CD14-positive monocyte (primary cell): ENCODE measurements at regions not wholly inside any gene's neighbourhood (a gene's known extent, or its start where the extent isn't known, plus 50 kb on each side); places are given as distances from the start of the nearest gene placed in this dataset.

Experiments
- DNase-seq, 3 donors: peaks; one replicate each; pipeline ENCODE4 v3.0.0-alpha.2; 2011 to 2022
- H2AFZ ChIP-seq: 2 replicates; pipeline ENCODE4 v1.6.0; 2012; ENCODE audit warnings: mild to moderate bottlenecking, low read depth, low read length, inconsistent platforms; ENCODE audit not compliant: insufficient read depth, poor library complexity, severe bottlenecking
- H3K27ac ChIP-seq, 2 donors: 1 replicate in 1 of 2; 2 replicates in 1 of 2; pipeline ENCODE4 v1.5.1; 2012 to 2013; ENCODE audit warnings: low read length in 2 of 2, control low read depth in 1 of 2, inconsistent platforms in 1 of 2, low read depth in 1 of 2, mild to moderate bottlenecking in 1 of 2
- H3K27me3 ChIP-seq, 2 donors: one replicate each; pipeline versions ENCODE4 v1.6.0 to v1.6.1; 2011 to 2013; ENCODE audit warnings: low read length in 2 of 2; ENCODE audit not compliant: control insufficient read depth in 2 of 2, insufficient read depth in 2 of 2
- H3K36me3 ChIP-seq, 2 donors: replicated peaks in 1 of 2; 1 replicate in 1 of 2; 2 replicates in 1 of 2; pipeline versions ENCODE4 v1.5.1 to v1.6.1; 2012 to 2013; ENCODE audit warnings: low read length in 2 of 2, control low read depth in 1 of 2, inconsistent platforms in 1 of 2, mild to moderate bottlenecking in 1 of 2; ENCODE audit not compliant: insufficient read depth in 2 of 2, control insufficient read depth in 1 of 2
- H3K4me1 ChIP-seq, 2 donors: 1 replicate in 1 of 2; 2 replicates in 1 of 2; pipeline versions ENCODE4 v1.5.1 to v1.6.1; 2012 to 2013; ENCODE audit warnings: low read length in 2 of 2, control low read depth in 1 of 2, inconsistent platforms in 1 of 2, mild to moderate bottlenecking in 1 of 2, moderate library complexity in 1 of 2; ENCODE audit not compliant: insufficient read depth in 2 of 2, control insufficient read depth in 1 of 2
- H3K4me2 ChIP-seq: replicated peaks from 2 replicates; pipeline ENCODE3; 2012; ENCODE audit warnings: low read length, moderate library complexity, mild to moderate bottlenecking; ENCODE audit not compliant: poor library complexity, severe bottlenecking; ENCODE audit errors: extremely low read depth
- H3K4me3 ChIP-seq, 3 experiments: fragments of 200-600 bp in 1 of 3; sonication (generic) in 1 of 3; replicated peaks in 1 of 3; 1 replicate in 2 of 3; 2 replicates in 1 of 3; pipeline ENCODE4 v1.5.1; 2011 to 2013; ENCODE audit warnings: low read length in 3 of 3, mild to moderate bottlenecking in 3 of 3, control low read depth in 2 of 3, low read depth in 2 of 3, inconsistent platforms in 1 of 3, moderate library complexity in 1 of 3
- H3K79me2 ChIP-seq: 2 replicates; pipeline ENCODE4 v1.6.0; 2012; ENCODE audit warnings: mild to moderate bottlenecking, control low read depth, inconsistent platforms, low read length, moderate library complexity; ENCODE audit not compliant: insufficient read depth
- H3K9ac ChIP-seq: 2 replicates; pipeline ENCODE4 v1.6.0; 2017; ENCODE audit warnings: low read length, mild to moderate bottlenecking; ENCODE audit not compliant: insufficient read depth, poor library complexity, severe bottlenecking
- H3K9me3 ChIP-seq, 2 donors: replicated peaks in 1 of 2; 1 replicate in 1 of 2; 2 replicates in 1 of 2; pipeline versions ENCODE4 v1.5.1 to v1.6.1; 2012 to 2013; ENCODE audit warnings: low read length in 2 of 2, control low read depth in 1 of 2; ENCODE audit not compliant: control insufficient read depth in 1 of 2, insufficient read depth in 1 of 2
- H4K20me1 ChIP-seq: 2 replicates; pipeline ENCODE4 v1.6.0; 2012; ENCODE audit warnings: mild to moderate bottlenecking, low read length, control low read depth, moderate library complexity; ENCODE audit not compliant: insufficient read depth
- H3K27ac Mint-ChIP-seq, 7 donors: one replicate each; pipeline ENCODE4 v1.8.0; 2020; ENCODE audit warnings: mild to moderate bottlenecking in 7 of 7, mixed read lengths in 7 of 7, moderate library complexity in 6 of 7, inconsistent platforms in 2 of 7
- H3K27me3 Mint-ChIP-seq, 3 donors: one replicate each; pipeline ENCODE4 v1.8.0; 2021 to 2022; ENCODE audit warnings: low read depth in 3 of 3, mild to moderate bottlenecking in 3 of 3, mixed read lengths in 3 of 3, moderate library complexity in 3 of 3, inconsistent platforms in 1 of 3
- H3K36me3 Mint-ChIP-seq, 2 donors: one replicate each; pipeline ENCODE4 v1.8.0; 2020; ENCODE audit warnings: mixed read lengths in 2 of 2, inconsistent platforms in 1 of 2, mild to moderate bottlenecking in 1 of 2
- H3K4me1 Mint-ChIP-seq: one replicate; pipeline ENCODE4 v1.8.0; 2020; ENCODE audit warnings: mild to moderate bottlenecking, mixed read lengths
- H3K4me3 Mint-ChIP-seq, 2 donors: one replicate each; pipeline ENCODE4 v1.8.0; 2020; ENCODE audit warnings: mild to moderate bottlenecking in 2 of 2, mixed read lengths in 2 of 2, moderate library complexity in 1 of 2
- H3K9me3 Mint-ChIP-seq, 7 donors: one replicate each; pipeline ENCODE4 v1.8.0; 2020 to 2022; ENCODE audit warnings: mixed read lengths in 7 of 7, mild to moderate bottlenecking in 6 of 7, moderate library complexity in 6 of 7, inconsistent platforms in 2 of 7
- WGBS: methylation state at CpG from one replicate; pipeline ENCODE4 v1.1.5; 2013; ENCODE audit warnings: missing lambda C conversion rate; ENCODE audit not compliant: insufficient coverage; 5-methylcytosine and 5-hydroxymethylcytosine counted together
- intact Hi-C, 2 donors: fragments of 100-400 bp; cut with micrococcal nuclease; formaldehyde crosslinking; loops; one replicate each; pipeline versions ENCODE4 v1.15.0 to v1.15.1; 2023
- TF ChIP-seq, protein P1 (sequence below): fragments of 200-600 bp; IDR thresholded peaks from one replicate; pipeline ENCODE4 v1.8.0; 2022; ENCODE audit warnings: antibody characterized with exemption, mild to moderate bottlenecking

DNA sequence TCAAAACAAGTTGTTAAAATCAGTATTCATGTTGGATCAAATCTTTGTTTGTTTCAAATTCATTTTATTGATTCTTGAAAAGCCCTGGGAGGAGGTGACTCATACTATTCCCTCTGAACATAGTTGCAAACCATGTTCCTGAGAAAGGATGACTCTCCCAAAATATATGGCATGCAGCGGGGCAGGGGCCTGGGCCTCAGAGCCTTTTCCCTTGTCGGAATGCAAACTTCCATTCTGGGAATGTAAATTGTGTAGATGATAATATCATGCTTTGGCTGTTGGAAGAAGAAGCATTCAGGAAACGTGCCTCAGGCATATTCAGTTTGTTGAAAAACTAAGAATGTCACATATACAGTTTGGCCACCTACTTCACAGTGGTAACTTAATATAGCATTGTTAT, 242.0 kb downstream of the AUH start:
- Mint-ChIP-seq H3K4me3 (no peak overlapping the region), H3K9me3 (peaks cover 0 to 6% (median 4%) of the 10 kb centered on the region in 7 donors), H3K27me3 (peaks cover 5 to 12% (median 9%) of the 10 kb centered on the region in 3 donors), H3K36me3 (peaks cover 0 to 1% of the 10 kb centered on the region in 2 donors), H3K4me1 (peaks cover 11% of the 10 kb centered on the region), H3K27ac (no peak overlapping the region)
- no peak overlapping the region for H3K4me2 ChIP-seq
- H3K27me3 ChIP-seq: no peaks in the 10 kb centered on the region
- no peaks in the 10 kb centered on the region for H4K20me1 ChIP-seq
- TF ChIP-seq, protein P1, sequence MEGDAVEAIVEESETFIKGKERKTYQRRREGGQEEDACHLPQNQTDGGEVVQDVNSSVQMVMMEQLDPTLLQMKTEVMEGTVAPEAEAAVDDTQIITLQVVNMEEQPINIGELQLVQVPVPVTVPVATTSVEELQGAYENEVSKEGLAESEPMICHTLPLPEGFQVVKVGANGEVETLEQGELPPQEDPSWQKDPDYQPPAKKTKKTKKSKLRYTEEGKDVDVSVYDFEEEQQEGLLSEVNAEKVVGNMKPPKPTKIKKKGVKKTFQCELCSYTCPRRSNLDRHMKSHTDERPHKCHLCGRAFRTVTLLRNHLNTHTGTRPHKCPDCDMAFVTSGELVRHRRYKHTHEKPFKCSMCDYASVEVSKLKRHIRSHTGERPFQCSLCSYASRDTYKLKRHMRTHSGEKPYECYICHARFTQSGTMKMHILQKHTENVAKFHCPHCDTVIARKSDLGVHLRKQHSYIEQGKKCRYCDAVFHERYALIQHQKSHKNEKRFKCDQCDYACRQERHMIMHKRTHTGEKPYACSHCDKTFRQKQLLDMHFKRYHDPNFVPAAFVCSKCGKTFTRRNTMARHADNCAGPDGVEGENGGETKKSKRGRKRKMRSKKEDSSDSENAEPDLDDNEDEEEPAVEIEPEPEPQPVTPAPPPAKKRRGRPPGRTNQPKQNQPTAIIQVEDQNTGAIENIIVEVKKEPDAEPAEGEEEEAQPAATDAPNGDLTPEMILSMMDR: no peak
- H3K4me3 ChIP-seq: no peak overlapping the region
- no peak overlapping the region for H2AFZ ChIP-seq
- H3K79me2 ChIP-seq: no peaks in the 10 kb centered on the region
- intact Hi-C loops: no loop called here
- H3K27ac ChIP-seq: no peak overlapping the region
- no peak overlapping the region for H3K9ac ChIP-seq
- H3K4me1 ChIP-seq: peaks cover 13 to 16% of the 10 kb centered on the region in 2 donors
- DNase-seq: no peak
- no peaks in the 10 kb centered on the region for H3K36me3 ChIP-seq
- no peaks in the 10 kb centered on the region for H3K9me3 ChIP-seq
- WGBS: no CpG with 5 or more reads among the region's 3 CpGs

DNA sequence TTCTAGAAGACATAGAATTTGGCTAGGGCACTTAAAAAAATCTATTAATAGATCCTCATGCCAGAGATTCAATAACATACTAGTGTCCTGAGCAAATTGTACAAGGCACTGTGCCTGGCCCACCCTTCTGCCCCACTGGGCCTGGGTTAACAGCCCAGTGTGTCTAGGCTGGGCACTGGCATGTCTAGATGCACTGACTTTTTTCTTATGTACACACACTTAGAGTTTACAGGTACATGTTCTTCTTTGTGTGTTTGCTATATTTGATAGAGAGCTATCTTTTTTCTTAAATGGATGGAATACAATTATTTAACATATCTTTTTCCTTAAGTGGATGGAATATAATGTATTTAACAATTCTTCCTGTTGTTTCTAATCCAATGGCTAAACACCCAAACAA, 241.5 kb downstream of the AUH start:
- H4K20me1 ChIP-seq: no peaks in the 10 kb centered on the region
- H3K36me3 Mint-ChIP-seq: peaks cover 0 to 1% of the 10 kb centered on the region in 2 donors
- H3K4me3 Mint-ChIP-seq: no peak overlapping the region
- TF ChIP-seq, protein P1: no peak
- peaks cover 11% of the 10 kb centered on the region for H3K4me1 Mint-ChIP-seq
- H3K27me3 Mint-ChIP-seq: peaks cover 5 to 12% (median 9%) of the 10 kb centered on the region in 3 donors
- H3K79me2 ChIP-seq: no peaks in the 10 kb centered on the region
- H3K27ac Mint-ChIP-seq: no peak overlapping the region
- intact Hi-C loops: no loop called here
- DNase-seq: no peak
- H3K36me3 ChIP-seq: no peaks in the 10 kb centered on the region
- H3K9me3 ChIP-seq: peaks cover 0 to 3% of the 10 kb centered on the region in 2 donors
- peaks cover 0 to 9% (median 4%) of the 10 kb centered on the region in 7 donors for H3K9me3 Mint-ChIP-seq
- no peak overlapping the region for H3K9ac ChIP-seq
- H3K4me2 ChIP-seq: no peak overlapping the region
- no peak overlapping the region for H2AFZ ChIP-seq
- H3K4me3 ChIP-seq: no peak overlapping the region
- no peaks in the 10 kb centered on the region for H3K27me3 ChIP-seq
- no peak overlapping the region for H3K27ac ChIP-seq
- H3K4me1 ChIP-seq: peaks cover 13 to 16% of the 10 kb centered on the region in 2 donors
